ENCODE measurements at regions not wholly inside any gene's neighbourhood (a gene's known extent, or its start where the extent isn't known, plus 50 kb on each side); places are given as distances from the start of the nearest gene placed in this dataset.

GRCh38 chr5:2267991-2268390 lies 385.3 kb upstream of the IRX4 start:
- no peak for TF ChIP-seq ZFX (IDR thresholded peaks at IDR 0.05; ENCODE audit: borderline replicate concordance)
- no peak for TF ChIP-seq CTCF (IDR thresholded peaks at IDR 0.05)
- H3K27ac ChIP-seq: no peak overlapping the region

DNA sequence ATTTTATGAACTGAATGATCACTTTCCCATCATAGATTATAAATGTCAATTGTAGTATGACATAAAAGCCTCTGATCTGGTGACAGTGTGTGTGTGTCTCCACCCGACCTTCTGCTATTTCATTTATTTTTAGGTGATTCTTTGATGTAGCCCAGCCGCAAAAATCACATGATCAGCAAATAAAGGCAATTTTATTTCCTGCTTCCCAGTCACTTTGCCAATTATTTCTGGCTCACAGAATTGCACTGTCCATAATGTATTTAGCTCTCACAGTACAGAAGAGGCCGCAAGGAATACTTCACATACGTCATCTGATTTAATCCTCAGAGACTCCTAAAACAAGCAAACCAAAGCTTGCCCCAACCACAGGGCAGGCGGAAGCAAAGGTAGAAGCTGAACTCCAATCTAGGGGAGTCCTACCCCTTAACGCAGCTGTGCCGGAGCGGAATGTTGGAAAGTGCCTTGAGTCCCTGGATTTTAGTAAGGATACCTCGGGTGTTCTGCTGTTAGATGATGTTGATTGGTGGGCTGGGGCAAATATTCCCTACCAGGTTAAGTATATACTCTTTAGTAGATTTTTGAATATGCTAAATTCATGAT lies 384.0 kb upstream of the IRX4 start:
- no peak for TF ChIP-seq ZFX (IDR thresholded peaks at IDR 0.05; ENCODE audit: borderline replicate concordance)
- TF ChIP-seq CTCF (IDR thresholded peaks at IDR 0.05): no peak
- H3K27ac ChIP-seq: no peak overlapping the region

GRCh38 chr5:2265341-2265740 lies 382.6 kb upstream of the IRX4 start:
- TF ChIP-seq CTCF (IDR thresholded peaks at IDR 0.05) (no peak), ZFX (IDR thresholded peaks at IDR 0.05; ENCODE audit: borderline replicate concordance) (no peak)
- H3K27ac ChIP-seq: no peak overlapping the region

DNA sequence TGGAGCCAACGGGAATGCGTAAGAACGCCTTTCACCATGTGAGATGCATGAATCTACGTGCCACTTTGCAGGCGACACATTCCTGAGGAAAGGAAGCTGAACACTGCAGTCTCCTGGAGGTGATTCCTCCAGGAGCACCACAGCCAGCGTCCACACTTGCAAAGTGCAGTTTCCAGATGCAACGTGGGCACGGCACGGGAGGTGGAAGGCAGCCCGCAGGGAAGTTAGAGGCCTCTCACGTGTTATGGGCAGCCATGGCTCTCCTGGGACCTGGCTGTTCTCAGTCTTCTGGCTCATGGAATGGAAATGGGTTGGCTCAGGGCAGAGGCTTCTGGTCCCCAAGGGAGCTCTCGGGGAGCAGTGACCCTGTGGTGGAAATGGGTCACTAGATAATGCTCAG lies 381.0 kb upstream of the IRX4 start:
- H3K27ac ChIP-seq: no peak overlapping the region
- TF ChIP-seq ZFX (IDR thresholded peaks at IDR 0.05; ENCODE audit: borderline replicate concordance): no peak
- TF ChIP-seq CTCF (IDR thresholded peaks at IDR 0.05): no peak

- no peak for TF ChIP-seq ZFX (IDR thresholded peaks at IDR 0.05; ENCODE audit: borderline replicate concordance)
- no peak for TF ChIP-seq CTCF (IDR thresholded peaks at IDR 0.05)
- no peak overlapping the region for H3K27ac ChIP-seq
Measured at GRCh38 chr5:2262620-2263019, 379.9 kb upstream of the IRX4 start.

DNA sequence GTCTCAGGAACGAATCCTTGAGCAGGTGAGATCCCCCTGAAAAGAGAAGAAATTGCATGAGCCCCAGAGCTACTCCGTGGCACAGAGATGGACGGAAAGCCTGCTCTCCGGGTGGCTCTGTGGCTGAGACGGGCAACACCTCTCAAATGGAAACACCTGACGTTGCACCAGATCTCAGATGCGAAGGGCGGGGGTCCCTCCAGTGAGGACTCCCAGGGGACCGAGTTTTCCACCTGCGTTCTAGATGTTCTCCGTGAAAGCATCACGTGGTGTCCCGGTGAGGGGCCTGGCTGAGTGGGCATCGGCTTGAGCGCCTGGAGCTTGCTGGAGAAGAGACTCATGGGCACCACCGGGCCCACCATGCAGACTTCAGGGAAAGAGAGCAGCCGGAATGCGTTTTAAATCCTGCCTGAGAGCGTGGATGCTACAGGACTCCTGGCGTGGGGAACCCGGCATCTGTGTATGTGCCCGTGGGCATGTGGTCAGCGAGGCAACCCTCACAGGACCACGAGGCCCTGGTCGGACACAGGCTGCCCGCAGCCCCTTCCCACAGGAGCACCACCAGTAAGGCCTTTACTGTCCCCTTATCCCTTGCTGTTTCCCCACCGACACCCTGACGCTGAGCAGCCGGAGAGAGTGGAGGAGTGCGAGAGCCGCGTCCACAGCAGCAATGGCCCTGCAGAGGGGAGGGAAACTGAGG lies 378.4 kb upstream of the IRX4 start:
- no peak overlapping the region for H3K27ac ChIP-seq
- TF ChIP-seq CTCF (IDR thresholded peaks at IDR 0.05) (no peak), ZFX (IDR thresholded peaks at IDR 0.05; ENCODE audit: borderline replicate concordance) (no peak)

GRCh38 chr5:2260211-2261003 lies 377.7 kb upstream of the IRX4 start:
- TF ChIP-seq ZFX (IDR thresholded peaks at IDR 0.05; ENCODE audit: borderline replicate concordance) (no peak), CTCF (IDR thresholded peaks at IDR 0.05) (no peak)
- H3K27ac ChIP-seq: no peak overlapping the region
